HG03135 (cell line): ENCODE measurements at regions not wholly inside any gene's neighbourhood (a gene's known extent, or its start where the extent isn't known, plus 50 kb on each side); places are given as distances from the start of the nearest gene placed in this dataset.
"Not testable (repeated sequence)": the region's sequence is repeated elsewhere in the genome, so short reads cannot be mapped to it uniquely, and the experiment has no call there.

Source experiments
- ATAC-seq: cut with Tn5 transposase; IDR thresholded peaks from one replicate; pipeline ENCODE4 v1.9.1; 2021; ENCODE audit warnings: mild to moderate bottlenecking, moderate library complexity; ENCODE audit not compliant: unreplicated experiment

DNA sequence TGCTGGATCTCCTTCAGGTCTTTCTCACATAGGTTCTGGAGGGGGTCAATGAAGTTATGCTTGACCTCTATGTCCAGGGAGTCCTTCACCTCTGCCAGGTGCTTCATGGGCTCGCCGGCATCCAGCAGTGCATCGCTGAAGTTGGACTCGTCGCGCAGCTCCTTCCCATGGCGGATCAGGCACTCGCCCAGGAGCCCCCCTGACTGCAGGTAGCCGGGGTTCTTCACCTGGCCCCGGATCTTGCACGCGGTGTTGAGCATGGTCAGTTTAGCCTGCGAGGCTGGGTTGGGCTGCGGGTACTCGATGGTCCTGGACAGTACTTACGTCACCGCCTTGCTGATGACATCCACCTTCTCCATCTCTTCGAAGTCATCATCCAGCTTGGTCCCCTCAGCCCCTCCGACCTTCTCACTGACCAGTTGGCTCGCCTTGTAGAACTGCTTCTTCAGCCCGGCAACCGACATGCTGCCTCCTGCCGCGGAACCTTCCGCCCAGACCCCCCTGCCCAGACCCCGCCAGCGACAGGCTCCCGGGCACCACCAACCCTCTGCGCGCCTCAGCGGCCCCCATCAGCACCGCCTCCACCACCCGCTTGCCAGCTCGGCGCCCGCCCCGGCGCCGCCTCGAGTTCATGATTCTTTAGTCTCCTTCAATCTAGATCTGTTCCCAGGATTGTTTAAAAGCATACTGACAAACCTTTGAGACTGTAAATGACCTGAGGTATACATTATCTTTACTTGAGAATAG is 99.8 kb downstream of the KPNA2 start:
- ATAC-seq = no peak

- ATAC-seq = no peak
These were observed 105.5 kb downstream of the KPNA2 start for GRCh38 chr17:68141050-68141449.

GRCh38 chr17:68142595-68142994 is 105.2 kb upstream of the AMZ2 start:
- no peak for ATAC-seq

GRCh38 chr17:68143425-68143824 is 104.4 kb upstream of the AMZ2 start:
- no peak for ATAC-seq

- ATAC-seq = no peak
These were observed 102.8 kb upstream of the AMZ2 start for GRCh38 chr17:68145088-68145487.

GRCh38 chr17:68148936-68149335 is 98.9 kb upstream of the AMZ2 start:
- ATAC-seq = no peak

DNA sequence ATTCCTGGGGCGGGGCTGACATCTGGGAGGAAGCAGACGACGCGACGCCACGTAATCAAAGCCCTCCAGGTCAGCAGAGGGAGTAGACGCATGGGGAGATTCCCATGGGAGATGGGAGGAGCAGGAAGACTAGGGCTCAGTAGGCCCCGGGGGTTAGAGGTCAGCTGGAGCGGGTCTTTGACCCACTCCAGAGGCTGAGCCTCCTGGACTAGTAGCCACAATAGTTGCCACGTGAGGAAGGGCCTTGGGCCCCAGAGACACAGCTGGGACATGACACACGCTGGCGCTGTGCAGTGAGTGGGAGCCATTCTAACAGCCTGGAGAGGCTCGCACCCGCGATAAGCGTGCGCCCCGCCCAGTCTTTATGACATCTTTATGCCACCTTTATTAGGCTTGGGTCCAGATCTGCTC is 95.7 kb upstream of the AMZ2 start:
- ATAC-seq = no peak

GRCh38 chr17:68155692-68156091 is 92.2 kb upstream of the AMZ2 start:
- ATAC-seq = no peak

GRCh38 chr17:68161644-68162428 is 86.0 kb upstream of the AMZ2 start:
- ATAC-seq = no peak

GRCh38 chr17:68168273-68169164 is 79.3 kb upstream of the AMZ2 start:
- not testable (repeated sequence) for ATAC-seq

DNA sequence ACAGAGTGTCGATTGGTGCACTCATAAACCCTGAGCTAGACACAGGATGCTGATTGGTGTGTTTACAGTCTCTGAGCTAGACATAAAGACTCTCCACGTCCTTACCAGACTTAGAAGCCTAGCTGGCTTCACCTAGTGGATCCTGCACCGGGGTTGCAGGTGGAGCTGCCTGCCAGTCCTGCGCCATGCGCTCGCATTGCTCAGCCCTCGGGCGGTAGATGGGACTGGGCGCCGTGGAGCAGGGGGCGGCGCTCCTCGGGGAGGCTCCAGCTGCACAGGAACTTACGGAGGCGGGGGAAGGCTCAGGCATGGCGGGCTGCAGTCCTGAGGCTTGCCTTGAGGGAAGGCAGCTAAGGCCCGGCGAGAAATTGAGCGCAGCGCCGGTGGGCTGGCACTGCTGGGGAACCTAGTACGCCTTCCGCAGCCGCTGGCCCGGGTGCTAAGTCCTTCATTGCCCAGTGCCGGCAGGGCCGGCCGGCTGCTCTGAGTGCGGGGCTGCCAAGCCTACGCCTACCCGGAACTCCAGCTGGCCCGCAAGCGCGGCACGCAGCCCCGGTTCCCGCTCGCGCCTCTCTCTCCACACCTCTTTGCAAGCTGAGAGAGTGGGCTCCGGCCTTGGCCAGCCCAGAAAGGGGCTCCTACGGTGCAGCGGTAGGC is 78.5 kb upstream of the AMZ2 start:
- ATAC-seq = not testable (repeated sequence)

DNA sequence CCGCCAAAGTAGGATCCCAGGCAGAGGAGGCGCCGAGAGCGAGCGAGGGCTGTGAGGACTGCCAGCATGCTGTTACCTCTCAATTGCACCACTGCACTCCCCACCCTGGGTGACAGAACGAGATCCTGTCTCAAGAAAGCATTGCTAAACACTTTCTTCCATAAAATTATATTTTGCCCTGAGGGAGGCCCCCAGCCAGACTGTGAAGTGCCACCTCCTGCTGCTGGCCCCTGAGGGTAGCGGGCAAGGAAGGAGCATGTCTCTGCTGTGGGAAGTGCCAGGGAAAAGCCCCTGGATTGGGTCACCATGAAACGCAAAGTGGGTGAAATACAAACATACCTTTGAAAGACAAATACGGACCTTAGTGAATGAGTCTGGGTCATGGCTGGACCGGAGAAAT is 78.0 kb upstream of the AMZ2 start:
- ATAC-seq = no peak

DNA sequence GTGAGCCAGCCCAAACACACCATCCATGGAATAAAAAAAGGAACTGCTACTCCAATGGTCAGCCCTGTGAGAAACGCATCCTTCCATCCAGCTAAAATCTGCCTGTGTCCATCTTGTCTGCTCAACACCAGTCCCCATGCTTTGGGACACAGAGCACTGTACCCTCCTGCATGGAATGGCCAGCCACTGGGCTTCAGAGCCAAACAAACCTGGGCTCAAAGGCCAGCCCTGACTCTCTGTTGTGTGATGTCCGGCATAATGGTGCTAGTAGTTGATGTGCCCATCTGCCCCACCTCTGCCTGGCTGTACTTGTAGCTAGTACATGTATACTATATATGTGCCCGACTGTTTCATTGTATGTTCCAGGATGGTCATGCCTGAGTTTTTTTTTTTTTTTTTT is 77.6 kb upstream of the AMZ2 start:
- ATAC-seq = no peak

- ATAC-seq = peak; percentile 68
These were observed 75.3 kb upstream of the AMZ2 start for GRCh38 chr17:68172461-68172954.

DNA sequence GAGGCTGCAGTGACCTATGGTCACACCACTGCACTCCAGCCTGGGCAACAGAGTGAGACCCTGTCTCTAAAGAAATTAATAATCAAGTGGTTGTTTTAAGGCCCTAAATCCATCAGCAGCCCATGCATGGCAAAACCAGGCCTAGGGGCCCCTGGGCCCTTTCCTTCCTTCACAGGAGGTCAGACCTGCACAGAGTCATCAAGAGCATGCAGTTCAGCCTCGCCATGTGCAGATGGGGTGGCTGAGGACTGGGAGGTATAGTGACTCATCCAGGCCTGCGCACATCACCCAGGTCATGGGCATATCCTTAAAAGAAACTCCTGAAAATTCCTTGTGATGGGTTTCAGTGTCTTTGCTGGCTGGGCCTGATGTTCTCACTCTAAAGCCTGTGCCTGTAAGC is 72.4 kb upstream of the AMZ2 start:
- ATAC-seq = no peak

GRCh38 chr17:68175905-68176304 is 71.9 kb upstream of the AMZ2 start:
- ATAC-seq = no peak

DNA sequence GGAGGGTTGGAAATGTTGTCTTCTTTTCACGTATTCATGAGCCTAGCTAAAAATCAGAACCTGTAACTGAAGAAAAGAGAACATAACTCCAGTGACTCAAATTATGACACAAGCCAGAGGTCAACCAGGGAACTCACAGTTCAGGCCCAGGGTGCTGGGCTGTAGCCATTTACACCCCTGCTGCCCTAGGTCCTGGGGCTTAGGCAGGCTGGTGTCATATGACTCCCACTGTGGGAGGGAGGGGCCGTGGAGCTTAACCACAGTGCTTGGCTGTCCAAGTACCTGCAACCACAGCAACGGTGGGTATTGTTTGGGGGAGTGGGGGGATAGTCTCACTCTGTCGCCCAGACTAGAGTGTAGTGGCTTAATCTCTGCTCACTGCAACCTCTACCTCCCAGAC is 71.1 kb upstream of the AMZ2 start:
- no peak for ATAC-seq

DNA sequence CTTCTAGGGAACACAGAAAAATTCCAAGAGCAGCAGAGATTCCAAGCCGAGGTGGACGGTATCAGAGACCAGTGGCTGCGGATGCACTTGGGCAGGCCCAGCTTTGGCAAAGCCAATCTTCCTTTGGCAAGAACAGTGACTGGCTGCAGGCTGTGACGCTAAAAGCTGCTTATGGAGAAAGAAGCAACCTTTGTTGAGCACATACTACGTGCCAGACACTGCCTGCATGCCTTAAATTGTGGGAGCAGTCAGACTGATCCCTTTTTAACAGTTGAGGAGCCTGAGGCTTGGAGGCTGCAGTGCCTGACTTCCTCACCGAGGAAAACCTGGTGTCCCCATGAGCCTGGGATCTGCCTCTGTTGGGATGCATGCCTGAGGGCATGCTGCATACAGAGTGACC is 69.0 kb upstream of the AMZ2 start:
- ATAC-seq = no peak

DNA sequence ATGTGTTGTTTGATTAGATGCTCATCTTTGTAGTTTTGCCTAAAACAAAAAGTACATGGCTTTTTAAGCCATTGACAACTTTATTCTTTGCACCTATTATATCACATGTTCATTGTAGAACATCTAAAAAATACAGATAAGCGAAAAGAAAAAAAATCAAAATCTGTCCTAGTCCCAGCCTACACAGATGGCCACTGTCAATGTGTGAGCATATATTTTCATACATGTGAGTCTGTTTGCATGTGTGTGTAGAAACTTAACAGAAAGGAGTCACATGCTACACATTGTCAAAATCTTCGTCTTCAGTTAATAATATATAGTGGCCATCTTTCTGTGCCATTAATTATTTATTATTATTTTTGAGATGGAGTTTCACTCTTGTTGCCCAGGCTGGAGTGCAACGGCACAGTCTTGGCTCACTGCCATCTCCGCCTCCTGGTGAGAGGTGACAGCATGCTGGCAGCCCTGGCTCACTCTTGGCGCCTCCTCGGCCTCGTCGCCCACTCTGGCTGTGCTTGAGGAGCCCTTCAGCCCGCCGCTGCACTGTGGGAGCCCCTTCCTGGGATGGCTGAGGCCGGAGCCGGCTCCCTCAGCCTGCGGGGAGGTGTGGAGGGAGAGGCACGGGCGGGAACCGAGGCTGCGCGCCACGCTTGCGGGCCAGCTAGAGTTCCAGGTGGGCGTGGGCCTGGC is 68.5 kb upstream of the AMZ2 start:
- ATAC-seq = no peak

DNA sequence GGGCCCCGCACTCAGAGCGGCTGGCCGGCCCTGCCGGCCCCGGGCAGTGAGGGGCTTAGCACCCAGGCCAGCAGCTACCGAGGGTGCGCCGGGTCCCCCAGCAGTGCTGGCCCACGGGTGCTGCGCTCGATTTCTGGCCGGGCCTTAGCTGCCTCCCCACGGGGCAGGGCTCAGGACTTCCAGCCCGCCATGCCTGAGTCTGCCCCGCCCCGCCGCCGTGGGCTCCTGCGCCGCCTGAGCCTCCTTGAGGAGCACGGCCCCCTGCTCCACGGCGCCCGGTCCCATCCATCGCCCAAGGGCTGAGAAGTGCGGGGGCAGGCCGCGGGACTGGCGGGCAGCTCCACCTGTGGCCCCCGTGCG is 67.9 kb upstream of the AMZ2 start:
- ATAC-seq = no peak
